ENCODE measurements at regions not wholly inside any gene's neighbourhood (a gene's known extent, or its start where the extent isn't known, plus 50 kb on each side); places are given as distances from the start of the nearest gene placed in this dataset.

DNA sequence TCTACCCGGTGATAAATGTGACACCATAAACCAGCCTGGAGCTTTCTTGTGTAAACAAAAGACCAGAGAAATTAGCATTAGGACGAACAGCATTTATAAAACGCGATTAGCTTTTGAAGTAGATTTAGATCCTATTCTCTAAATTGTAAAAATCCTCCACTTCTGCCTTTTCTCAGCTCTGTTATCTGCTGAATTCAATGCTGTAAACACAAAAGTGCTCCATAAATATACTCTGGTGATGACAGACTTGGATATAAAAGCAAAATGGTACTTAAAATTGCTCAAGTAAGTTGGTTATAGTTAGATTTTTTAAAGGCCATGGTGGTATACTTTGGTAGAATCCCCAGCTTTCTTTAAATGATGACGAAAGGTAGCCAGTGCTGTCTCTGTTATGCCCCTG is 114.6 kb upstream of the RMST start:
- no peak for DNase-seq

- DNase-seq: no peak
Measured at GRCh38 chr12:97358361-97358760, 104.2 kb upstream of the RMST start.

DNA sequence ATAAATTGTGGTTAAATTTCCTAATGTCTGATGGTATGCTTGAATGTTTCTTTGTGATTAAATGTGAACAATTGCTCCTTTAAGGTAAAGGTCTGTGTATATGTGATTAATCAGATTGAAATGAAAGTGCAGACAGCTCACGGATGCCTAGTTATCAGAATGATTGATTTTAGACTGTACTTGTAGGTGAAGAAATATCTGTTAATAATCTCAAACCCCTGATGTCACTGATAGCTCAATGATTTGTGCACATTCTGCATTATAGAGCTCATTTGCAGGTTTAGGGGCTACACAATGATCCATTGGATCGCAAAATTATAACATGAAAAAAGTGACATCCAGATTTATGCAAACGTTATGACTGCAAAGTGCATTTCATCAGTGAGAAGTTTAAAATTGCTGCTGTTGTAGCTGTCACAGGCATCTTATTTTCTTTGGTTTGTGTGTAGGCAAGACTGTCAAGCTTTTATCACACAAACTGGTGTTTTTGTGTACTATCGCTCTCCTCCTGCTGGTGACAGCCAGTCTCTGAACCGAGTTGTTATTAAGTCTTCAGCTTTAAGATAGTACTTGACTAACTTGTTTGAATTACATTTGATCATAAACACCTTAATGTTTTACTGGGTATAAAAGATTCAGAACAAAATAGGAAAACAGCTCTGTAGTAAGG is 103.4 kb upstream of the RMST start:
- no peak for DNase-seq

DNA sequence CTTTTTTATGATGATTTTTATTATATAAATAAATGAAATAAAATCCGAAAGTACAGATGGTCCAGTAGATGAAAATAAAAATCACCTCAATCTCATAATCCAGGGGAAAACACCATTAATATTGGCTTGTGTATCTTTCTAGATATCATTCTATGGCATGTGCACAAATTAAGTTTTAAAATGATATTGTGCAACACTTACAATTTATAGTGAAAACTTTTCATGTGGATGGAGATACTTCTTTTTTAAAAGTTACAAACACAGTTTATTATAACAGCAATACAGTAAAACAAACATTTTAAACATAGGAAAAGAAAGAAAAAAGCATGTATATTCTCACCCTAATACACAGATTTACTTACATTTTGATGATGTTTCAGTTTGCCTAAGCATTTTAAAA is 98.9 kb upstream of the RMST start:
- no peak for DNase-seq

- DNase-seq: no peak
Measured at GRCh38 chr12:97368462-97369163, 94.0 kb upstream of the RMST start.

DNA sequence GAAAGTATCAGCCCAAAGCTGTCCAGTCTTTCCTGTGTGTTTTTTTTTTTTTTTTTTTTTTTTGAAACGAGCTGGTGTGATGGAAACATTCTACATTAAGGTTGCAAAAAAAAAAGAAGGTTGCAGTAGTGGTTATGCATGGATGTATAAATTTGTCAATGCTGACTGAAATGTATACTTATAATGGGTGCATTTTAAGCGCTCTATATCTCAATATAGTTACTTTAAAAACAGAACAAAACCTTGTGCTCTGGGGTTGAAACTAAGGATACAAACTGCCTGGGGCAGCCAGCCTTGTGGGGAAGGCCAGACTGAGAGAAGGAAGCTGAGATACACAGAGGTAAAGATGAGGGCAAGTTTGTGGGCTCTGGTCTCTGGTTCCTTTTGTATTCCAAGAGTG is 87.3 kb upstream of the RMST start:
- DNase-seq: no peak

DNA sequence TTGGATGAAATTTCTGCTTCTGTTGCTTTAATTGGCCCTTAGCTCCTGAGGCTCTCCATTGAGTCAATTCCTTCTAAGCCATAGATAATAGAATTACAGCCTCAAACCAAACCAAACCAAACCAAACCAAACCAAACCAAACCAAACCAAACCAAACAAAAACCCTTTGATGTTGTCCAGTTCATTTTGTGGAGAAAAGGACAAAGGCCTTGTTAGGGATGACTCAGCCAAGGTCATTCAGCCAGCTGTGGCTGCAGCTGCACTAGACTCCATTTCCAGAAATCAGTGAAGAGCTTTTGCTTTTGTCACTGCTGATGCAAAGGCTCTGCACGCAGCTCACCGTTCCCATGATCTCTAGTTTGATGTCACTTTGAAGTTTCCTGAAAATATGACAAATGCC is 82.2 kb upstream of the RMST start:
- DNase-seq: no peak

GRCh38 chr12:97385121-97385520 is 77.5 kb upstream of the RMST start:
- DNase-seq: no peak

DNA sequence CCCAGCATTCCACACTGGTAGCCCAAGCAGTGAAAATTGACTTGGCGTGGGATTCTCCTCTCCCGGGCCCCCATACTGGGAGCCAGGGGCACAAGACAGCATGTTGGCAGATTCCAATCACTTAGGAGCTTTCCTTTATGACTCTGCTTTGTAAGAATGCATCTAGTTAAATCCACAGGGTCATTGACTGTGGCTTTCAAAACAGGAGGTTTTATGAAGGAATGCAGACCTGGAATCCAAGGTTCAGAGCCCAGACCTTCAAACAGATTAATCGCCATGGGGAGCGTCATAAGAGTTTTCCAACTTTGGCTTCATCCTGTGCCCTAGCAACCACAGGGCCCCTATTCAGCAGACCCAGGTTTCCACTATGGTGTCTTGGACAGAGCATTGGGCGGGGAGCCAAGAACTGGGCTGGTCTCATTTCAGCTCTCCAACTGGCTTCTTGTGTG is 76.4 kb upstream of the RMST start:
- DNase-seq: no peak

- DNase-seq: no peak
Measured at GRCh38 chr12:97387844-97388243, 74.8 kb upstream of the RMST start.

DNA sequence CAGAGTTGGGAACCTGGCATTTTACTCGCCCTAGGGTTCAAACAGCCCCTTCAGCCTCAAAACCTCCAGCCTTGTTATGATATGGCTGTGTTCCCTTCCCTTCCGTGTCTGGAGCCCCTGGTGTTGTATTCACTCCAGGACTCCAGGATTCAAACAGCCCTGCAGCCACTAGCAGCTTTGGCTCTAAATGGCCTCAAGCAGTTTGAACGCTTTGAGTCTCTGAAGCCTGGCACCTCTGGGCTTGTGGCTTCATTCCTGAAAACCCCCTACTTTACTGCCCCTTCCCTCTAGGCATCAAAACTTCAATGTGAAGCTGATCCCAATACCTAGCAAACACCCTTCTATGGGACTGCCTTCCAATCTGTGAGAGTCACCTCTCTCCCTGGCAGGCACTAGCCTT is 67.9 kb upstream of the RMST start:
- no peak for DNase-seq

- DNase-seq: no peak
Measured at GRCh38 chr12:97397008-97397407, 65.6 kb upstream of the RMST start.

DNA sequence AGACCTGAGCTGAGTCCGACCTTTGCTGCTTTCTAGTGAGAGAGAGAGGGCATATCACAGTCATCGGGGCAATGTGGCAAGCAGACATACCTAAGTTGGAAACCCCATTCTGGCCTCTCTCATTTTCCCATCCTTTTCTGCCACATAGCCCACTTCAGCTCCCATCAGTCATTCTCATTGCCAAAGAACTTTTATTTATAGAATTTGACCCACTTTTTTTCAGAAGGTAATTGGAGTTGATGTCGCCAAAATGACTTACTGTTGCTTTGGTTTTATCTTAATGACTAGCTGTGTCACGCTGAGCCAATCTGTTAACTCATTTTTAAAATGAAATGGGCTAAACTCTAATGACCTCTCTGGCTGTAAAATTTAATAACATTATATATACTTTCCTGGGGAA is 63.9 kb upstream of the RMST start:
- DNase-seq: no peak

DNA sequence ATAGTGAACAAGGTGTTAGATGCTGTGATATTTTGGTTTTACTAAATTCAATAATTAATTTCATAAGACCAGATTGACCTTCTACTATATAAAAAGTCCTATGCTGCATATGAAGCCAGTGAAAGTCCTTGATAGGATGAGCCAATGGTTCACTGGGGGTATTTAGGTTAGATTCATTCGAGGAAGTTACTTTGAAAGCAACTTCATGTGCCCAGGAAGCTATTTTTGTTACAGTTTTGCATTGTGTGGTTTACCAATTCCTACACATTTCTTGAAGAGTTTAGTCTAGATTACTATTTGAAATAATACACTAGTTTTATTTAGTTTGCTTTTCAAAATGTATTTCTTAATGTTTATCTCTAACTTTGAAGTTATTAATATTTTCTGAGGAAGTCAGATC is 58.5 kb upstream of the RMST start:
- DNase-seq: no peak

GRCh38 chr12:97404543-97404942 is 58.1 kb upstream of the RMST start:
- DNase-seq: no peak

DNA sequence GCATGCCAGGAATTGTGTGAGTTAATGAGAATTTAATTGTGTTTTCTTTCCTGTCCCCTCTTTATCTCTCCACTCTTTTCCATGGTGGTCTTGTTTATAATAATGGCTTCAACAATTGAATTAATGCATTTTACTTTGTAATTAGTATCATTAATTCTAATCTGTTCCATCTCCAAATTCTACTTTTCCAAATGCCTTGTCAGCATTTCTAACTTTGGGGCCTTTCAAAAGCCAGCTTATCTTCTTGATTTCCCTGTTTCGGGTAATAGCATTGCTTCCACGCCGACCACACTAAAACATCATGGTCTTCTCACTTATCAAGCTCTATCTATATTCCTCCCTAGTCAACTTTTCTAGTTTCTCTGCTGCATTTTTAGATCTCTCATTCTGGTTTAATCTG is 54.2 kb upstream of the RMST start:
- DNase-seq: no peak

- DNase-seq: no peak
Measured at GRCh38 chr12:97411341-97411740, 51.3 kb upstream of the RMST start.

All from stimulated activated CD4-positive, alpha-beta T cell treated with anti-CD3 and anti-CD28 coated beads, Interleukin-4, amount 100 ng/mL, for 4 hours (primary cell).